Colonic mucosa (tissue), 4 donors: ENCODE measurements at regions not wholly inside any gene's neighbourhood (a gene's known extent, or its start where the extent isn't known, plus 50 kb on each side); places are given as distances from the start of the nearest gene placed in this dataset.

Experiments
- DNase-seq: peaks from one replicate; pipeline ENCODE4 v3.0.0-alpha.2; 2020
- H3K27ac ChIP-seq: fragments of 200-600 bp; one replicate; pipeline ENCODE4 v1.8.0; 2021
- H3K27me3 ChIP-seq: fragments of 200-600 bp; one replicate; pipeline ENCODE4 v1.8.0; 2021
- H3K36me3 ChIP-seq: fragments of 200-600 bp; one replicate; pipeline ENCODE4 v1.8.0; 2021
- H3K4me1 ChIP-seq: fragments of 200-600 bp; one replicate; pipeline ENCODE4 v1.8.0; 2021; ENCODE audit warnings: mild to moderate bottlenecking
- H3K4me3 ChIP-seq: fragments of 200-600 bp; one replicate; pipeline ENCODE4 v1.8.0; 2021
- H3K9ac ChIP-seq, 2 donors: one replicate each; pipeline ENCODE4 v1.7.0; 2013; ENCODE audit warnings: control low read depth in 2 of 2, low read depth in 2 of 2, low read length in 2 of 2
- H3K9me3 ChIP-seq: fragments of 200-600 bp; one replicate; pipeline ENCODE4 v1.8.0; 2021
- intact Hi-C: fragments of 100-400 bp; cut with DNase I; formaldehyde crosslinking; loops from one replicate; pipeline ENCODE4 v1.14.1; 2022
- TF ChIP-seq, protein P1 (sequence below): fragments of 200-600 bp; IDR thresholded peaks from one replicate; pipeline ENCODE4 v1.8.0; 2022; ENCODE audit warnings: antibody characterized with exemption, mild to moderate bottlenecking
- donor health status: healthy.
- donor health status: DM: no; HTN: no; CAD: no.
- donor health status: DM: no; HTN: no; CAD: no.

- Histone ChIP-seq H3K27ac (no peak overlapping the region), H3K9ac (no peak overlapping the region), H3K4me1 (no peaks in the 10 kb centered on the region), H3K27me3 (no peaks in the 10 kb centered on the region), H3K36me3 (no peaks in the 10 kb centered on the region), H3K9me3 (no peaks in the 10 kb centered on the region), H3K4me3 (no peak overlapping the region)
- no peak for DNase-seq
- TF ChIP-seq, protein P1, sequence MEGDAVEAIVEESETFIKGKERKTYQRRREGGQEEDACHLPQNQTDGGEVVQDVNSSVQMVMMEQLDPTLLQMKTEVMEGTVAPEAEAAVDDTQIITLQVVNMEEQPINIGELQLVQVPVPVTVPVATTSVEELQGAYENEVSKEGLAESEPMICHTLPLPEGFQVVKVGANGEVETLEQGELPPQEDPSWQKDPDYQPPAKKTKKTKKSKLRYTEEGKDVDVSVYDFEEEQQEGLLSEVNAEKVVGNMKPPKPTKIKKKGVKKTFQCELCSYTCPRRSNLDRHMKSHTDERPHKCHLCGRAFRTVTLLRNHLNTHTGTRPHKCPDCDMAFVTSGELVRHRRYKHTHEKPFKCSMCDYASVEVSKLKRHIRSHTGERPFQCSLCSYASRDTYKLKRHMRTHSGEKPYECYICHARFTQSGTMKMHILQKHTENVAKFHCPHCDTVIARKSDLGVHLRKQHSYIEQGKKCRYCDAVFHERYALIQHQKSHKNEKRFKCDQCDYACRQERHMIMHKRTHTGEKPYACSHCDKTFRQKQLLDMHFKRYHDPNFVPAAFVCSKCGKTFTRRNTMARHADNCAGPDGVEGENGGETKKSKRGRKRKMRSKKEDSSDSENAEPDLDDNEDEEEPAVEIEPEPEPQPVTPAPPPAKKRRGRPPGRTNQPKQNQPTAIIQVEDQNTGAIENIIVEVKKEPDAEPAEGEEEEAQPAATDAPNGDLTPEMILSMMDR: no peak
- intact Hi-C loops: no loop called here
Measured at GRCh38 chr20:48141660-48142515, 356.6 kb upstream of the SULF2 start.

- Histone ChIP-seq H3K4me3 (no peak overlapping the region), H3K9ac (no peak overlapping the region), H3K27me3 (no peaks in the 10 kb centered on the region), H3K27ac (no peak overlapping the region), H3K4me1 (no peaks in the 10 kb centered on the region), H3K36me3 (no peaks in the 10 kb centered on the region), H3K9me3 (no peaks in the 10 kb centered on the region)
- TF ChIP-seq, protein P1: no peak
- DNase-seq: no peak
- intact Hi-C loops: no loop called here
Measured at GRCh38 chr20:48139262-48140041, 354.2 kb upstream of the SULF2 start.

DNA sequence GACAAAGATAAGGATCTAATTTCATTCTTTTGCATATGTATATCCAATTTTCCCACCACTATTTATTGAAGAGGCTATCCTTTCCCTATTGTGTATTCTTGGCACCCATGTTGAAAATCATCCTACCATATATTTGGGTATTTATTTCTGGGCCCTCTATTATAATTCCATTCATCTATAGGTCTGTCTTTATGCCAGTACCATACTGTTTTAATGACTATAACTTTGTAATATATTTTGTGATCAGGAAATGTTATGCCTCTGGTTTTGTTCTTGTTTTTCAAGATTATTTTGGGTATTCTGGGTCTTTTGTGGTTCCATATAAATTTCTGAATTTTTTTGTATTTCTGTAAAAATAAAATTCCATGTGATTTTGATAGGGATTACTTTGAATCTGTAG lies 347.6 kb upstream of the SULF2 start:
- Histone ChIP-seq H3K4me1 (no peaks in the 10 kb centered on the region), H3K9ac (no peak overlapping the region), H3K27ac (no peak overlapping the region), H3K4me3 (no peak overlapping the region), H3K9me3 (no peaks in the 10 kb centered on the region), H3K36me3 (no peaks in the 10 kb centered on the region), H3K27me3 (no peaks in the 10 kb centered on the region)
- DNase-seq: no peak
- TF ChIP-seq, protein P1: no peak
- intact Hi-C loops: no loop called here

GRCh38 chr20:48131581-48131980 lies 346.3 kb upstream of the SULF2 start:
- TF ChIP-seq, protein P1: no peak
- DNase-seq: no peak
- H3K27ac ChIP-seq: no peak overlapping the region
- no peak overlapping the region for H3K9ac ChIP-seq
- intact Hi-C loops: no loop called here
- H3K27me3 ChIP-seq: no peaks in the 10 kb centered on the region
- H3K36me3 ChIP-seq: no peaks in the 10 kb centered on the region
- H3K4me1 ChIP-seq: no peaks in the 10 kb centered on the region
- no peaks in the 10 kb centered on the region for H3K9me3 ChIP-seq
- no peak overlapping the region for H3K4me3 ChIP-seq

- Histone ChIP-seq H3K4me3 (no peak overlapping the region), H3K9me3 (no peaks in the 10 kb centered on the region), H3K27me3 (no peaks in the 10 kb centered on the region), H3K4me1 (no peaks in the 10 kb centered on the region), H3K27ac (no peak overlapping the region), H3K36me3 (no peaks in the 10 kb centered on the region), H3K9ac (no peak overlapping the region)
- no peak for DNase-seq
- intact Hi-C loops: no loop called here
- TF ChIP-seq, protein P1: no peak
Measured at GRCh38 chr20:48129345-48129942, 344.2 kb upstream of the SULF2 start.
